Spleen (tissue), 11 donors: ENCODE measurements at regions not wholly inside any gene's neighbourhood (a gene's known extent, or its start where the extent isn't known, plus 50 kb on each side); places are given as distances from the start of the nearest gene placed in this dataset.

Experiments used
- DNase-seq: peaks from one replicate; pipeline ENCODE4 v3.0.0-alpha.2; 2020
- H3K27ac ChIP-seq, 8 donors: fragments of 200-600 bp; sonication (generic) in 7 of 8; 1 replicate in 4 of 8; 2 replicates in 4 of 8; pipeline versions ENCODE4 v1.5.0 to v1.8.0; 2016 to 2021; ENCODE audit warnings: inconsistent platforms in 4 of 8, mild to moderate bottlenecking in 4 of 8, moderate library complexity in 1 of 8
- H3K27me3 ChIP-seq, 7 donors: fragments of 200-600 bp; sonication (generic) in 6 of 7; replicated peaks in 1 of 7; 1 replicate in 4 of 7; 2 replicates in 3 of 7; pipeline versions ENCODE4 v1.5.0 to v1.8.0; 2016 to 2021; ENCODE audit warnings: inconsistent platforms in 3 of 7, mild to moderate bottlenecking in 1 of 7
- H3K36me3 ChIP-seq, 6 donors: fragments of 200-600 bp; sonication (generic) in 5 of 6; 1 replicate in 4 of 6; 2 replicates in 2 of 6; pipeline versions ENCODE4 v1.5.0 to v1.8.0; 2016 to 2021; ENCODE audit warnings: inconsistent platforms in 2 of 6
- H3K4me1 ChIP-seq, 6 donors: fragments of 200-600 bp; sonication (generic) in 5 of 6; 1 replicate in 3 of 6; 2 replicates in 3 of 6; pipeline versions ENCODE4 v1.5.0 to v1.8.0; 2016 to 2021; ENCODE audit warnings: inconsistent platforms in 3 of 6
- H3K4me3 ChIP-seq, 8 donors: fragments of 200-600 bp; sonication (generic) in 7 of 8; 1 replicate in 4 of 8; 2 replicates in 4 of 8; pipeline versions ENCODE4 v1.5.0 to v1.8.0; 2016 to 2021; ENCODE audit warnings: inconsistent platforms in 4 of 8, mild to moderate bottlenecking in 4 of 8, moderate library complexity in 2 of 8
- H3K9me3 ChIP-seq, 8 donors: fragments of 200-600 bp; sonication (generic) in 7 of 8; 1 replicate in 4 of 8; 2 replicates in 4 of 8; pipeline versions ENCODE4 v1.5.0 to v1.8.0; 2016 to 2021; ENCODE audit warnings: inconsistent platforms in 4 of 8
- CTCF ChIP-seq, 11 experiments: fragments of 200-600 bp in 7 of 11; fragments of 450-650 bp in 4 of 11; sonication (generic) in 4 of 11; IDR thresholded peaks in 8 of 11; conservative IDR thresholded peaks in 3 of 11; 1 replicate in 7 of 11; 2 replicates in 4 of 11; pipeline versions ENCODE4 v1.4.0 to v1.8.0; 2016 to 2021; ENCODE audit warnings: antibody characterized with exemption in 11 of 11, inconsistent platforms in 4 of 11, mild to moderate bottlenecking in 1 of 11
- POLR2A ChIP-seq, 3 donors: fragments of 450-650 bp; IDR thresholded peaks; one replicate each; pipeline ENCODE4 v1.5.1; 2017; ENCODE audit warnings: antibody characterized with exemption in 3 of 3, mild to moderate bottlenecking in 1 of 3
- POLR2AphosphoS5 ChIP-seq, 3 donors: sonication (generic); formaldehyde crosslinking; IDR thresholded peaks; one replicate each; pipeline ENCODE4 v1.5.1; 2017; ENCODE audit warnings: antibody characterized with exemption in 3 of 3
- WGBS, 5 donors: extraction: QIAGEN DNeasy Blood & Tissue Kit in 3 of 5; methylation state at CpG; one replicate each; pipeline versions ENCODE4 v1.1.5 to v1.1.7; 2013 to 2018; 5-methylcytosine and 5-hydroxymethylcytosine counted together
- intact Hi-C: fragments of 100-400 bp; cut with DNase I; formaldehyde crosslinking; loops from one replicate; pipeline ENCODE4 v1.15.0; 2023; ENCODE audit warnings: low total_unique reads
- donor health status: healthy with polysubstance abuse.
- donor health status: DM: no; HTN: no; CAD: no; lungs with moderate emphysema.
- donor health status: DM: no; HTN: no; CAD: no.
- donor health status: Bipolar disorder and iron deficiency.
- donor health status: healthy.
- donor health status: DM: no; HTN: no; CAD: no.
- donor health status: DM: yes; HTN: yes; CAD: no.

GRCh38 chr14:97280526-97280925 lies 483.3 kb downstream of the VRK1 start:
- no peak for DNase-seq
- no peak overlapping the region for H3K4me3 ChIP-seq
- no peaks in the 10 kb centered on the region for H3K36me3 ChIP-seq
- no peaks in the 10 kb centered on the region for H3K9me3 ChIP-seq
- TF ChIP-seq CTCF (IDR thresholded peaks at IDR 0.05 in 8 of 11, conservative IDR thresholded peaks at IDR 0.05 in 3 of 11), result no peak
- no peak for TF ChIP-seq POLR2A (IDR thresholded peaks at IDR 0.05)
- TF ChIP-seq POLR2AphosphoS5 (IDR thresholded peaks at IDR 0.05), result no peak
- 86 to 91% (median 90%) methylated on average over 10 of the region's 10 CpGs for WGBS, 5 donors
- H3K4me1 ChIP-seq, result no peaks in the 10 kb centered on the region
- H3K27me3 ChIP-seq, result peaks cover 0 to 25% (median 0%) of the 10 kb centered on the region in 7 donors
- intact Hi-C loops, result no loop called here
- H3K27ac ChIP-seq, result no peak overlapping the region

GRCh38 chr14:97281741-97282140 lies 484.6 kb downstream of the VRK1 start:
- no peak for DNase-seq
- intact Hi-C loops, result no loop called here
- Histone ChIP-seq H3K27me3 (peaks cover 0 to 18% (median 0%) of the 10 kb centered on the region in 7 donors), H3K4me1 (no peaks in the 10 kb centered on the region), H3K36me3 (no peaks in the 10 kb centered on the region), H3K9me3 (no peaks in the 10 kb centered on the region), H3K4me3 (no peak overlapping the region), H3K27ac (no peak overlapping the region)
- WGBS, 5 donors, result 69 to 85% (median 84%) methylated on average over 3 of the region's 3 CpGs
- no peak for TF ChIP-seq POLR2AphosphoS5 (IDR thresholded peaks at IDR 0.05)
- no peak for TF ChIP-seq POLR2A (IDR thresholded peaks at IDR 0.05)
- TF ChIP-seq CTCF (IDR thresholded peaks at IDR 0.05 in 8 of 11, conservative IDR thresholded peaks at IDR 0.05 in 3 of 11), result no peak

GRCh38 chr14:97282210-97283004 lies 485.2 kb downstream of the VRK1 start:
- H3K27me3 ChIP-seq, result peaks cover 0 to 14% (median 0%) of the 10 kb centered on the region in 7 donors
- no peaks in the 10 kb centered on the region for H3K9me3 ChIP-seq
- no peak overlapping the region for H3K27ac ChIP-seq
- H3K4me1 ChIP-seq, result no peaks in the 10 kb centered on the region
- DNase-seq, result no peak
- WGBS, 5 donors, result 74 to 85% (median 77%) methylated on average over 7 of the region's 7 CpGs
- no peak overlapping the region for H3K4me3 ChIP-seq
- intact Hi-C loops, result no loop called here
- TF ChIP-seq POLR2AphosphoS5 (IDR thresholded peaks at IDR 0.05), result no peak
- H3K36me3 ChIP-seq, result no peaks in the 10 kb centered on the region

- no peak for DNase-seq
- H3K4me3 ChIP-seq, result no peak overlapping the region
- H3K4me1 ChIP-seq, result no peaks in the 10 kb centered on the region
- TF ChIP-seq CTCF (IDR thresholded peaks at IDR 0.05 in 8 of 11, conservative IDR thresholded peaks at IDR 0.05 in 3 of 11), result no peak
- TF ChIP-seq POLR2A (IDR thresholded peaks at IDR 0.05), result no peak
- no peak for TF ChIP-seq POLR2AphosphoS5 (IDR thresholded peaks at IDR 0.05)
- H3K27me3 ChIP-seq, result peaks cover 0 to 8% (median 0%) of the 10 kb centered on the region in 7 donors
- no peak overlapping the region for H3K27ac ChIP-seq
- WGBS, 5 donors, result 84 to 94% (median 88%) methylated on average over 9 of the region's 9 CpGs
- intact Hi-C loops, result no loop called here
- no peaks in the 10 kb centered on the region for H3K36me3 ChIP-seq
- no peaks in the 10 kb centered on the region for H3K9me3 ChIP-seq
Measured at GRCh38 chr14:97283005-97283403, 485.8 kb downstream of the VRK1 start.
